Chondrocyte (in vitro differentiated cells): ENCODE measurements at regions not wholly inside any gene's neighbourhood (a gene's known extent, or its start where the extent isn't known, plus 50 kb on each side); places are given as distances from the start of the nearest gene placed in this dataset.

Experiments
- DNase-seq: peaks from one replicate; pipeline ENCODE4 v3.0.0; 2021; ENCODE audit warnings: mixed read lengths, low spot score
- H3K27ac Mint-ChIP-seq: one replicate; pipeline ENCODE4 v1.8.0; 2021; ENCODE audit warnings: mild to moderate bottlenecking, moderate library complexity, mixed read lengths; ENCODE audit not compliant: unreplicated experiment
- H3K27me3 Mint-ChIP-seq: 2 replicates; pipeline ENCODE4 v1.8.0; 2021; ENCODE audit warnings: low read depth, mixed read lengths
- H3K36me3 Mint-ChIP-seq: 2 replicates; pipeline ENCODE4 v1.8.0; 2021; ENCODE audit warnings: low read depth, mixed read lengths
- H3K4me1 Mint-ChIP-seq: 2 replicates; pipeline ENCODE4 v1.8.0; 2021; ENCODE audit warnings: low read depth, mild to moderate bottlenecking, mixed read lengths
- H3K4me3 Mint-ChIP-seq: one replicate; pipeline ENCODE4 v1.8.0; 2021; ENCODE audit warnings: mild to moderate bottlenecking, moderate library complexity, mixed read lengths; ENCODE audit not compliant: unreplicated experiment
- H3K9me3 Mint-ChIP-seq: 2 replicates; pipeline ENCODE4 v1.8.0; 2021; ENCODE audit warnings: low read depth, mixed read lengths
- TF ChIP-seq, protein P1 (sequence below): fragments of 200-600 bp; sonication (generic); IDR thresholded peaks from 2 replicates; pipeline ENCODE4 v1.5.0; 2021; ENCODE audit warnings: antibody characterized with exemption, mild to moderate bottlenecking, moderate library complexity

DNA sequence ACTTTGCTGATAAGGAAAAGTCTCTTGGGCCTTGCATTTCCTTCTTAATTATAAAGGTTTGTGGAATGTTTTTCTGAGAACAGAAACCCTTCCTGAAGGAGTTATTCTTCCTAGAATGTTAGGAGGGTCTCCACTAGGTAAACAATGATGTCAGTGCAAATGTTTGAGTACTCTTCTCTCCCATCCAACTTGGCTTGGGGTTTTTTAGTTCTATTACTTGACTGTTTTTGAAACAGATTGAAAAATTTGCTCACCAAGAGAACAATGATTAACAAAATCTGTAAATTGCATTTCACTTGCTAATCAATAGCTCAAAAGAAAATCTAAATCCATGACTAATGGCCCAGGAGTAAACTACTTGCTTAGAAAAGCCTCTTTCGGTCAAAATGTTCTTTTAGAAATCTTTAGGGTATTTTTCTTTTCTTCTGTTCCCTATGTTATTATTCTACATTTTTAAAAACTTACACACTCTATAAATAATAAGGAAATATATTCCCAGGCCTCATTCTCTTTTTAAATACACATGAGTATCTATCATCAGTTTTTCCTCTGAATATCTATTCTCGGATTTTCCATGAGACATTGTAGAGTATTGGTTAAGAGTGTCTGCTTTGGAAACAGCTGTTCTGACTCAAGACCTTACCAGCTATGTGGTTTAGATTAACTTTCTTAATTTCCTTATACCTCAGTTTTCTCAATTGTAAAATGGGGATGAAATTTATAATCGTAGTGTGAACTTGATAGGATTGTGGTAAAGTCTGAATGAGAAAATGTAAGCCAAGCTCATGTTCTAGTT is 234.2 kb upstream of the CITED2 start:
- peaks cover 44% of the 10 kb centered on the region for H3K4me1 Mint-ChIP-seq
- H3K9me3 Mint-ChIP-seq = peaks cover 7% of the 10 kb centered on the region
- no peaks in the 10 kb centered on the region for H3K27me3 Mint-ChIP-seq
- H3K27ac Mint-ChIP-seq = peak overlapping the region; percentile 88
- no peak for DNase-seq
- no peaks in the 10 kb centered on the region for H3K36me3 Mint-ChIP-seq
- H3K4me3 Mint-ChIP-seq = peak overlapping the region; percentile 20
- TF ChIP-seq, protein P1, sequence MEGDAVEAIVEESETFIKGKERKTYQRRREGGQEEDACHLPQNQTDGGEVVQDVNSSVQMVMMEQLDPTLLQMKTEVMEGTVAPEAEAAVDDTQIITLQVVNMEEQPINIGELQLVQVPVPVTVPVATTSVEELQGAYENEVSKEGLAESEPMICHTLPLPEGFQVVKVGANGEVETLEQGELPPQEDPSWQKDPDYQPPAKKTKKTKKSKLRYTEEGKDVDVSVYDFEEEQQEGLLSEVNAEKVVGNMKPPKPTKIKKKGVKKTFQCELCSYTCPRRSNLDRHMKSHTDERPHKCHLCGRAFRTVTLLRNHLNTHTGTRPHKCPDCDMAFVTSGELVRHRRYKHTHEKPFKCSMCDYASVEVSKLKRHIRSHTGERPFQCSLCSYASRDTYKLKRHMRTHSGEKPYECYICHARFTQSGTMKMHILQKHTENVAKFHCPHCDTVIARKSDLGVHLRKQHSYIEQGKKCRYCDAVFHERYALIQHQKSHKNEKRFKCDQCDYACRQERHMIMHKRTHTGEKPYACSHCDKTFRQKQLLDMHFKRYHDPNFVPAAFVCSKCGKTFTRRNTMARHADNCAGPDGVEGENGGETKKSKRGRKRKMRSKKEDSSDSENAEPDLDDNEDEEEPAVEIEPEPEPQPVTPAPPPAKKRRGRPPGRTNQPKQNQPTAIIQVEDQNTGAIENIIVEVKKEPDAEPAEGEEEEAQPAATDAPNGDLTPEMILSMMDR = no peak

DNA sequence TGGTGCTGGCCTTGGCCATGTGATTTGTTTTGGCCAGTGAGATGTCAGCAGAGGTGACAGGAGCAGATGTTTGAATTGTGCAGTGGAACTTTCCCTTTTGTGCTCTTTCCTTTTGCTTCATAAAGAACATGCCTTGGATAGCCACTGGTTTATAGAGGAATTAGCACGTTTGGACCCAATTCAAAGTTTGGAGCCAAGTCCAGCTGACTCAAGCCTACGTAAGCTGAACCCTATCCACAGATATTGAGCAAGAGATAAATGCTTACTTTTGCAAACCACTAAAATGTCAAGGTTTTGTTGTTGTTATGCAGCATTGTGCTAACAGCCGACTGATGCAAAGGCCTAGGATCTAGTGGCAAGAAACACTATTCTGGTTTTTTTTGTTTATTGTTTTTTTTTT is 230.9 kb upstream of the CITED2 start:
- Mint-ChIP-seq H3K27ac (no peak overlapping the region), H3K27me3 (no peaks in the 10 kb centered on the region), H3K36me3 (no peaks in the 10 kb centered on the region), H3K4me1 (peaks cover 48% of the 10 kb centered on the region), H3K4me3 (no peak overlapping the region), H3K9me3 (peaks cover 7% of the 10 kb centered on the region)
- TF ChIP-seq, protein P1 = no peak
- no peak for DNase-seq

DNA sequence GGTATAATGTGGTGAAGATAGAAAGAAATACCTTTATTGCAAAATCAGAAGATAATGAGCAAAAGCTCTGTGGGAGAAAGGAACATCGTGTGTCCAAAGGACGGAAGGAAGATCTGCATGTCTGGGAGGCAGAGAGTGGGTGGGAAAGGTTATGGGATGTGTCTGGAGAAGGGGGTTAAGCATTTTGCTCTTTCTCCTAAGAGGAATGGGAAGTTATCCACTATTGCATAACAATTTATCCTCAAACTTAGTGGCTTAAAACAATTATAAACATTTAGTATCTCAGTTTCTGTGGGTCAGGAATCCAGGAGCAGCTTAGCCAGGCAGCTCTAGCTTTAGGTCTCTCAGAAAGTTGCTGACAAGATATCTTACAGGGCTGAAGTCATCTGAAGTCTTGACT is 229.1 kb upstream of the CITED2 start:
- Mint-ChIP-seq H3K27ac (no peak overlapping the region), H3K4me1 (peaks cover 37% of the 10 kb centered on the region), H3K9me3 (peaks cover 7% of the 10 kb centered on the region), H3K36me3 (no peaks in the 10 kb centered on the region), H3K4me3 (no peak overlapping the region), H3K27me3 (no peaks in the 10 kb centered on the region)
- DNase-seq = no peak
- TF ChIP-seq, protein P1 = no peak

DNA sequence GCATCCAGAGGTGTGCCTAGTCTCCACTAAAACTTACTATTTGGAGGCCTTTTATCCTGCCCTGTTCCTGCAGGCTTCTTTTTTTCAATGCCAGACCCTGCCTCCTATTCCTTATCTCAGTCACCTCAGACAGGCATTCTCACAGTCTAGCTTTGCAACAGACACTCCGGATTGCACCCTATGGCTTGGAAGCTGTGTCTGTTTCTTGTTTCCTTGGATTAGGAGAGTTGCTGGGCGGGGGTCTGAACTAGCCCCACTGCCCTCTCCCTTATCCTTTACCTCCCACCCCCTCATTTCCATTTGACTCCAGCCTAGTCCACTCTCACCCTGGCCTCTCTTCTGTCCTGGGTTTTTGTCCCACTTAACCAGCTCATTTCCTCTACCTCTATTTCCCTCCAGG is 228.1 kb upstream of the CITED2 start:
- Mint-ChIP-seq H3K4me1 (peaks cover 38% of the 10 kb centered on the region), H3K27ac (no peak overlapping the region), H3K27me3 (no peaks in the 10 kb centered on the region), H3K36me3 (no peaks in the 10 kb centered on the region), H3K4me3 (no peak overlapping the region), H3K9me3 (peaks cover 7% of the 10 kb centered on the region)
- TF ChIP-seq, protein P1 = no peak
- DNase-seq = no peak

DNA sequence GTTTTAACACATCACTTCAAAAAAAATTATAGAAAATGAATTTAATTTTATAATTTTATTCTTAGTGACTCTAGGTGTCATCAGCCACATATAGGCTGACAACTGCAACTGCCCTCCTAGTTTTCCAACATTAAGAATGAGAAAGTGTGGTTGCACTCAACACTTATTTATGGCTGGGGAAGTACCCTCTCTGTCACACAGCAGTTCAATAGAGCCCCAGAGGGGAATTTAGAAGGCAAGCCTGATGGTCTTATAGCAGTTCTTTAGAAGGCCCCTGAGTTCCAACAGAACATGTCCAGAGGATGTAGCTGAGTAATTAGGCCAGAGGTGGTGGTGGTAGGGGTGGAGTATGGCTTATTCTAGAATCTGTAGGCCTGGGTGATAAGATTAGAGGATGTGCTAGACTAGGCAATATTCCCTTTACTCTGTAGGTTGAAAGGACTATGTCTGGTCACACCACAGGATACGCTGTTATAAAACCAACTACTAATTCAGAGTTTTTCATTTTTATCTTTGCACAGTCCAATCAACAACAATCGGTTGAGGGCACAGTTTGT is 226.5 kb upstream of the CITED2 start:
- Mint-ChIP-seq H3K27ac (no peak overlapping the region), H3K27me3 (no peaks in the 10 kb centered on the region), H3K9me3 (peaks cover 7% of the 10 kb centered on the region), H3K4me3 (no peak overlapping the region), H3K36me3 (no peaks in the 10 kb centered on the region), H3K4me1 (peaks cover 40% of the 10 kb centered on the region)
- no peak for DNase-seq
- TF ChIP-seq, protein P1 = no peak
